NCI-H1417 treated with DMSO at 0.1 percent for 48 hours (cell line): ENCODE measurements at regions not wholly inside any gene's neighbourhood (a gene's known extent, or its start where the extent isn't known, plus 50 kb on each side); places are given as distances from the start of the nearest gene placed in this dataset.

Experiments
- DNase-seq: peaks from one replicate; lab custom pipeline; 2025; lab: John Stamatoyannopoulos, UW

- DNase-seq = no peak
Measured at GRCh38 chr2:60320724-60321123, 232.7 kb downstream of the BCL11A start.

GRCh38 chr2:60319031-60319547 is 234.4 kb downstream of the BCL11A start:
- DNase-seq = no peak

- no peak for DNase-seq
Measured at GRCh38 chr2:60318544-60318943, 234.9 kb downstream of the BCL11A start.

GRCh38 chr2:60317844-60318243 is 235.6 kb downstream of the BCL11A start:
- no peak for DNase-seq

- DNase-seq = no peak
Measured at GRCh38 chr2:60317034-60317386, 236.4 kb downstream of the BCL11A start.

- no peak for DNase-seq
Measured at GRCh38 chr2:60316381-60317033, 236.9 kb downstream of the BCL11A start.

GRCh38 chr2:60313470-60314172 is 239.8 kb downstream of the BCL11A start:
- no peak for DNase-seq

GRCh38 chr2:60312618-60313017 is 240.8 kb downstream of the BCL11A start:
- no peak for DNase-seq

- no peak for DNase-seq
Measured at GRCh38 chr2:60311524-60311923, 241.9 kb downstream of the BCL11A start.

GRCh38 chr2:60309941-60310660 is 243.4 kb downstream of the BCL11A start:
- no peak for DNase-seq

GRCh38 chr2:60309336-60309735 is 244.1 kb downstream of the BCL11A start:
- no peak for DNase-seq

GRCh38 chr2:60306267-60306861 is 247.1 kb downstream of the BCL11A start:
- no peak for DNase-seq

- no peak for DNase-seq
Measured at GRCh38 chr2:60303680-60304079, 249.8 kb downstream of the BCL11A start.

- DNase-seq = no peak
Measured at GRCh38 chr2:60302377-60303126, 250.9 kb downstream of the BCL11A start.

- DNase-seq = no peak
Measured at GRCh38 chr2:60301726-60302125, 251.7 kb downstream of the BCL11A start.

- no peak for DNase-seq
Measured at GRCh38 chr2:60299179-60299578, 254.3 kb downstream of the BCL11A start.

- no peak for DNase-seq
Measured at GRCh38 chr2:60298006-60298696, 255.3 kb downstream of the BCL11A start.

- DNase-seq = no peak
Measured at GRCh38 chr2:60297296-60298005, 256.0 kb downstream of the BCL11A start.

GRCh38 chr2:60296219-60296955 is 257.1 kb downstream of the BCL11A start:
- no peak for DNase-seq

GRCh38 chr2:60295636-60295962 is 257.9 kb downstream of the BCL11A start:
- DNase-seq = no peak
